B cell (primary cell): ENCODE measurements at regions not wholly inside any gene's neighbourhood (a gene's known extent, or its start where the extent isn't known, plus 50 kb on each side); places are given as distances from the start of the nearest gene placed in this dataset.

Source experiments
- ATAC-seq: fragments of 200-7000 bp; cut with Tn5 transposase; one replicate; pipeline ENCODE4 v1.10.0; 2021; ENCODE audit warnings: low read depth, mild to moderate bottlenecking, moderate number of reproducible peaks, moderate library complexity
- CTCF ChIA-PET: fragments of 350-600 bp; sonication (Branson Sonifier 250); formaldehyde crosslinking; loops from one replicate; lab custom pipeline; 2021; ENCODE audit warnings: antibody characterized with exemption, inconsistent platforms; lab: Charles Lee
- POLR2A ChIA-PET: fragments of 350-600 bp; sonication (Branson Sonifier 250); formaldehyde crosslinking; loops from one replicate; lab custom pipeline; 2021; ENCODE audit warnings: antibody characterized with exemption; lab: Charles Lee
- DNase-seq: peaks from one replicate; pipeline ENCODE4 v3.0.0; 2013
- H2AFZ ChIP-seq: 2 replicates; pipeline ENCODE4 v1.6.1; 2012; ENCODE audit warnings: mild to moderate bottlenecking, low read depth, low read length; ENCODE audit not compliant: insufficient read depth, poor library complexity, severe bottlenecking
- H3K27ac ChIP-seq, 2 donors: 1 replicate in 1 of 2; 2 replicates in 1 of 2; pipeline ENCODE4 v1.5.1; 2012 to 2013; ENCODE audit warnings: low read length in 2 of 2, mild to moderate bottlenecking in 2 of 2, moderate library complexity in 1 of 2
- H3K27me3 ChIP-seq, 4 experiments: fragments of 200-600 bp in 1 of 4; sonication (generic) in 1 of 4; replicated peaks in 1 of 4; 1 replicate in 2 of 4; 2 replicates in 2 of 4; pipeline versions ENCODE4 v1.6.1 to v1.7.0; 2013 to 2016; ENCODE audit warnings: low read length in 3 of 4, mild to moderate bottlenecking in 2 of 4, mixed read lengths in 1 of 4, moderate library complexity in 1 of 4; ENCODE audit not compliant: insufficient read depth in 4 of 4, control insufficient read depth in 3 of 4; ENCODE audit errors: control extremely low read depth in 1 of 4
- H3K36me3 ChIP-seq, 2 experiments: replicated peaks in 1 of 2; 1 replicate in 1 of 2; 2 replicates in 1 of 2; pipeline versions ENCODE4 v1.6.1 to v1.7.1; 2013; ENCODE audit warnings: low read length in 1 of 2; ENCODE audit not compliant: insufficient read depth in 2 of 2, control insufficient read depth in 1 of 2; ENCODE audit errors: control extremely low read depth in 1 of 2, extremely low read depth in 1 of 2
- H3K4me1 ChIP-seq, 2 donors: fragments of 200-600 bp in 1 of 2; sonication (generic) in 1 of 2; 1 replicate in 1 of 2; 2 replicates in 1 of 2; pipeline versions ENCODE4 v1.5.1 to v1.6.1; 2013 to 2017; ENCODE audit warnings: low read length in 2 of 2; ENCODE audit not compliant: control insufficient read depth in 2 of 2, insufficient read depth in 2 of 2
- H3K4me2 ChIP-seq: replicated peaks from 2 replicates; pipeline ENCODE3; 2012; ENCODE audit warnings: mild to moderate bottlenecking, low read depth, low read length; ENCODE audit not compliant: poor library complexity, severe bottlenecking
- H3K4me3 ChIP-seq, 5 experiments: fragments of 200-600 bp in 1 of 5; sonication (generic) in 1 of 5; 1 replicate in 3 of 5; 2 replicates in 2 of 5; pipeline versions ENCODE4 v1.5.1 to v1.7.0; 2011 to 2016; ENCODE audit warnings: low read length in 4 of 5, mild to moderate bottlenecking in 4 of 5, low read depth in 2 of 5, control low read depth in 1 of 5, moderate library complexity in 1 of 5; ENCODE audit not compliant: insufficient read depth in 1 of 5; ENCODE audit errors: control extremely low read depth in 1 of 5, extremely low read depth in 1 of 5
- H3K79me2 ChIP-seq: fragments of 200-600 bp; sonication (generic); one replicate; pipeline ENCODE4 v1.6.0; 2016; ENCODE audit warnings: low read length; ENCODE audit not compliant: control insufficient read depth, insufficient read depth
- H3K9ac ChIP-seq: fragments of 200-600 bp; sonication (generic); 2 replicates; pipeline ENCODE4 v1.6.1; 2017; ENCODE audit warnings: mild to moderate bottlenecking, low read length, moderate library complexity
- H3K9me3 ChIP-seq, 3 donors: one replicate each; pipeline versions ENCODE4 v1.6.1 to v1.7.1; 2013; ENCODE audit warnings: low read length in 2 of 3; ENCODE audit not compliant: control insufficient read depth in 2 of 3, insufficient read depth in 1 of 3; ENCODE audit errors: control extremely low read depth in 1 of 3
- H4K20me1 ChIP-seq: 2 replicates; pipeline ENCODE4 v1.6.0; 2012; ENCODE audit warnings: mild to moderate bottlenecking, low read length; ENCODE audit not compliant: insufficient read depth, control insufficient read depth, poor library complexity, severe bottlenecking
- H3K27ac Mint-ChIP-seq: one replicate; pipeline ENCODE4 v1.8.0; 2021; ENCODE audit warnings: mixed read lengths
- H3K27me3 Mint-ChIP-seq: one replicate; pipeline ENCODE4 v1.8.0; 2021; ENCODE audit warnings: mixed read lengths
- H3K4me1 Mint-ChIP-seq: one replicate; pipeline ENCODE4 v1.8.0; 2021; ENCODE audit warnings: mixed read lengths
- H3K4me3 Mint-ChIP-seq: one replicate; pipeline ENCODE4 v1.8.0; 2021; ENCODE audit warnings: mixed read lengths
- H3K9me3 Mint-ChIP-seq: one replicate; pipeline ENCODE4 v1.8.0; 2022; ENCODE audit warnings: mixed read lengths; ENCODE audit not compliant: insufficient read depth
- EZH2 ChIP-seq: IDR thresholded peaks from 2 replicates; pipeline ENCODE4 v1.6.1; 2012; ENCODE audit warnings: borderline replicate concordance, low read depth, mild to moderate bottlenecking, moderate library complexity, low read length; ENCODE audit not compliant: insufficient read depth, poor library complexity, severe bottlenecking
- WGBS: methylation state at CpG from one replicate; pipeline ENCODE4 v1.1.5; 2013; ENCODE audit warnings: missing lambda C conversion rate; ENCODE audit not compliant: insufficient coverage; 5-methylcytosine and 5-hydroxymethylcytosine counted together
- intact Hi-C: fragments of 100-400 bp; cut with micrococcal nuclease; formaldehyde crosslinking; loops from one replicate; pipeline ENCODE4 v1.10.0; 2022
- TF ChIP-seq, protein P1 (sequence below): fragments of 200-600 bp; IDR thresholded peaks from one replicate; pipeline ENCODE4 v1.8.0; 2022; ENCODE audit warnings: antibody characterized with exemption, mild to moderate bottlenecking

DNA sequence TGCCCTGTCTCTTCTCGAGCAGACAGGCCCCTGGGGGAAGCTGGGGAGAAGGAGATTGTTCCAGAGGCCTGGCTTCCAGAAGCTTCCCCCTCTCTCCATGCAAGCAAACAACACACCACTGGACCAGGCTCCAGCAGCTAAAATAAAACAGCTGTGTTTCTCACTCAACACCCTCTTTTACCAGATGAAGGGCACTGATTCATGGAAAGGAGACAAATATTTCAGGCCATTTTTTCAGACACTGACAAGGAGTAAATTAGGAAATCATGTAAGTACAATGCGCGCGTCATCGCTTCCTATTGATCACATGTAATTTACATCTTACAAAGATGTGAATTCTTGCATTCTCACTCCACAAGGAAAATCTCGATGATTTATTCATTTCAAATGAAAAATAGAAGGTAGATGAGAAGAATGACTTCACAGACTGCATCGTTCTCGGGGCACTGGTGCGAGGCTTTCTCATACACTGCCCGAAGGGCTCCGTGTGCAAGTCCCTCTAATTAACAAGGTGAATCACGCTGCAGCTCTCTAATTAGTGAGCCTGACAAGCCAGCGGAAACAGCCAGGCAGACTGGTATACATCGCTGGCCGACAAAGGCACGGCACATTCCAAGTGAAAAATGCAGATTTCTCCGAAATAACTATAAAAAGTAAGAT is 153.6 kb downstream of the KCTD15 start:
- H3K4me1 ChIP-seq = no peaks in the 10 kb centered on the region
- no peaks in the 10 kb centered on the region for H3K36me3 ChIP-seq
- no peak overlapping the region for H2AFZ ChIP-seq
- CTCF ChIA-PET = no interaction called here
- H3K9me3 Mint-ChIP-seq = no peaks in the 10 kb centered on the region
- H3K27ac Mint-ChIP-seq = no peak overlapping the region
- H4K20me1 ChIP-seq = no peaks in the 10 kb centered on the region
- peaks cover 17% of the 10 kb centered on the region for H3K27me3 Mint-ChIP-seq
- intact Hi-C loops = no loop called here
- H3K79me2 ChIP-seq = no peaks in the 10 kb centered on the region
- H3K27me3 ChIP-seq = no peaks in the 10 kb centered on the region
- TF ChIP-seq, protein P1, sequence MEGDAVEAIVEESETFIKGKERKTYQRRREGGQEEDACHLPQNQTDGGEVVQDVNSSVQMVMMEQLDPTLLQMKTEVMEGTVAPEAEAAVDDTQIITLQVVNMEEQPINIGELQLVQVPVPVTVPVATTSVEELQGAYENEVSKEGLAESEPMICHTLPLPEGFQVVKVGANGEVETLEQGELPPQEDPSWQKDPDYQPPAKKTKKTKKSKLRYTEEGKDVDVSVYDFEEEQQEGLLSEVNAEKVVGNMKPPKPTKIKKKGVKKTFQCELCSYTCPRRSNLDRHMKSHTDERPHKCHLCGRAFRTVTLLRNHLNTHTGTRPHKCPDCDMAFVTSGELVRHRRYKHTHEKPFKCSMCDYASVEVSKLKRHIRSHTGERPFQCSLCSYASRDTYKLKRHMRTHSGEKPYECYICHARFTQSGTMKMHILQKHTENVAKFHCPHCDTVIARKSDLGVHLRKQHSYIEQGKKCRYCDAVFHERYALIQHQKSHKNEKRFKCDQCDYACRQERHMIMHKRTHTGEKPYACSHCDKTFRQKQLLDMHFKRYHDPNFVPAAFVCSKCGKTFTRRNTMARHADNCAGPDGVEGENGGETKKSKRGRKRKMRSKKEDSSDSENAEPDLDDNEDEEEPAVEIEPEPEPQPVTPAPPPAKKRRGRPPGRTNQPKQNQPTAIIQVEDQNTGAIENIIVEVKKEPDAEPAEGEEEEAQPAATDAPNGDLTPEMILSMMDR = no peak
- no peak for TF ChIP-seq EZH2
- no peak overlapping the region for H3K4me3 ChIP-seq
- no peak overlapping the region for H3K9ac ChIP-seq
- no peak overlapping the region for H3K27ac ChIP-seq
- no peaks in the 10 kb centered on the region for H3K4me1 Mint-ChIP-seq
- peaks cover 0 to 7% (median 0%) of the 10 kb centered on the region in 3 donors for H3K9me3 ChIP-seq
- ATAC-seq (no peak), DNase-seq (no peak)
- POLR2A ChIA-PET = no interaction called here
- 92% methylated on average over 7 of the region's 17 CpGs for WGBS
- no peak overlapping the region for H3K4me3 Mint-ChIP-seq
- H3K4me2 ChIP-seq = no peak overlapping the region

DNA sequence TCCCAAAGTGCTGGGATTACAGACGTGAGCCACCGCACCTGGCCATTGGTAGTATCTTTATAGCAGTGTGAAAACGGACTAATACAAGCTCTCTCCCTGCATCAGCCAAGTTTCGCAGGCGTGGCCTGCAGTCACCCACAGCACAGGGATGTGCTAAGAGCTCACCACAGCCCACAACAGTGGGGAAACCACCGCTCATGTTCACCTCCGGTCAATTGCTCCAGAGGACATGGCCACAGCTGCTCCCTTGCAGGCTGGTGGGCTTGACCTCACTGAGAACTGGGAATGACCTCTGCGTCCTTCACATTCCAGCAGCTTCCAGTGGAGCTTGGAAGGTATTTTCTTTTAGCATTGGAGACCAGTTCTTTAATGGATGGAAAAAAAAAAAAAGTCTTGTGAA is 156.4 kb downstream of the KCTD15 start:
- H3K4me1 ChIP-seq = no peaks in the 10 kb centered on the region
- no peaks in the 10 kb centered on the region for H3K9me3 Mint-ChIP-seq
- H3K4me3 ChIP-seq = no peak overlapping the region
- H2AFZ ChIP-seq = no peak overlapping the region
- H4K20me1 ChIP-seq = no peaks in the 10 kb centered on the region
- H3K4me3 Mint-ChIP-seq = no peak overlapping the region
- ChIA-PET CTCF (no interaction called here), POLR2A (no interaction called here)
- peaks cover 0 to 6% (median 0%) of the 10 kb centered on the region in 3 donors for H3K9me3 ChIP-seq
- no peak overlapping the region for H3K4me2 ChIP-seq
- no peaks in the 10 kb centered on the region for H3K79me2 ChIP-seq
- no peak overlapping the region for H3K9ac ChIP-seq
- no peak overlapping the region for H3K27ac Mint-ChIP-seq
- H3K27me3 ChIP-seq = no peaks in the 10 kb centered on the region
- ATAC-seq (no peak), DNase-seq (no peak)
- TF ChIP-seq EZH2 = no peak
- TF ChIP-seq, protein P1 = no peak
- intact Hi-C loops = no loop called here
- 90% methylated on average over 8 of the region's 8 CpGs for WGBS
- no peak overlapping the region for H3K27ac ChIP-seq
- H3K36me3 ChIP-seq = no peaks in the 10 kb centered on the region
- H3K27me3 Mint-ChIP-seq = peaks cover 17% of the 10 kb centered on the region
- H3K4me1 Mint-ChIP-seq = no peaks in the 10 kb centered on the region
